GM21515 (cell line): ENCODE measurements at regions not wholly inside any gene's neighbourhood (a gene's known extent, or its start where the extent isn't known, plus 50 kb on each side); places are given as distances from the start of the nearest gene placed in this dataset.

Source experiments
- ATAC-seq: cut with Tn5 transposase; IDR thresholded peaks from one replicate; pipeline ENCODE4 v1.9.1; 2021; ENCODE audit not compliant: unreplicated experiment

DNA sequence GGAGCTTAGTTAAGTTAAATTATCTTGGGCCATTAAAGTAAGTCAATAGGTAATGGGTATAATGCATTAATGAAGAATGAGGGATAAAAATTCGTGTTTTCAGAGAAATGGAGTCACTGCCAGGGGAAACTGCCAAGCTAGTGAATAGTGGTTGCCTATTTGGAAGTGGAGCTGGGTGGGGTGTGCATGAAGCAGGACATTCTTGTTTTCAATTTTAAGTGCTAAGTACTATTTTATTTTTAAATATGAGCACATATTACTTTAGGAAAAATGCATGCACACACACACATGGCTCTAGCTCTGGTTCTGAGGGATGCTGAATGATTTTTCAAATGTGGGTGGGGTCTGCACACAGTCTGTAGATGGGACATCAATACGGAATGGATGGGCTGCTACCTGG lies 717.7 kb upstream of the SGCG start:
- no peak for ATAC-seq

DNA sequence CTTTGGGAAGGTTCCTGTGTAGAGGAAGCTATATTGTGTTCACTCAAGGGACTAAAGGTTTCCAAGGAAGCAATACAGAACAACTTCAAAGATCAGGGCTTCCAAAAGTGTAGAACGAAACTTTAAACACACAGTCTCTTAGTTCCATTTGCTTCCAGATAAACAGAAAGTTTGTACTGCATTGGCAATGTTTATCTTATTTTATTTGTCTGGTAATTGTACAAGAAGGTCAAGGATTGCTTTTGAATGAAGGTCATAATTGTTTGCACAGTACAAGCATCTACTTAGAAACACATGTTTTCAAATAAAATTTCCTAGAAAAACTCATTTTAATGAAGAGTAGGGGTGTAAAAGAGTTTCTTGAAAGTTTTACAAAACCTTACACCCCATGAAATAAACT lies 712.7 kb upstream of the SGCG start:
- no peak for ATAC-seq

GRCh38 chr13:22468824-22469223 lies 712.0 kb upstream of the SGCG start:
- ATAC-seq = no peak

GRCh38 chr13:22469452-22469851 lies 711.3 kb upstream of the SGCG start:
- ATAC-seq = no peak

- ATAC-seq = no peak
Observed at GRCh38 chr13:22470075-22470474, 710.7 kb upstream of the SGCG start.

DNA sequence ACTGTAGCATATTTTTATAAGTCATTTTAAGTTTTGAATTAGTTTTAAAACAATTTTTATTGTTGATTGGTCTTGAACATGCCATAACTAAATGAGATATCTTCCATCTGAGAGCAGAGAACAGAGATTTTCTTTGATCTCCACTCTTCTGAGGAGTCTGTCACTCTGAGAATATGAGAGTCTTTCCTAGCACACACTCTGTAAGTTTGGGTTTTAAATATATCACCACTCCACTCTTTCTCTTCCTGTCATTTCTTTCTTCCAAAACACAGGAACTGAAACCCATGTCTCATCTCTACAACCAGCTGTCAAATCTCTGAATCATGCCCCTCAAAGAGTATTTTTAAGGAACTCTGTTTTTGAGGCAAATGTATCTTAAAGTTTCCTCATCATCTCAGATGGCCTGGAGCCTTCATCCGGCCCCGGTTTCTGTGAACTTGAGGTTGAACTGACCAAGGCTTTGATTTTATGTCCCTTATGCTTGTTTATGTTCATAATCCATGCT lies 698.2 kb upstream of the SGCG start:
- ATAC-seq = no peak

DNA sequence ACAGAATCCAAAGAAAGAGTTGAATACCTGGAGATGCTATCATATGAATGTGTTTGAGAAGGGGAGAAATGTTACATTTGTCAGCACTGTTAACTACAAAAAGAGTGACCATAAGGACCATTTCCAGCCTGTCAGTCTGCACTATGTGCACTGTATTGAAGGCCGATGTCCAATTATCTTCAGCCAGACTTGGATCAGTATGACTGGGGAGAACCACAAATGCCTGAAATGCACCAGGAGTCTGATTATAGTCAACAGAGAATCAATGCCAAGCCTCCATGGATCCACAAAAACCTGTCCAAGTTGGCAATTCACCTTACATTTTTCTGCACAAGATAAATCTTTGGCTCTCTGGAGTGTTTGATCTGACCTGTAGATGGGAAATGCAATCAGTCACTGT lies 697.5 kb upstream of the SGCG start:
- ATAC-seq = no peak

- no peak for ATAC-seq
Observed at GRCh38 chr13:22486490-22486889, 694.3 kb upstream of the SGCG start.

- no peak for ATAC-seq
Observed at GRCh38 chr13:22487932-22488331, 692.8 kb upstream of the SGCG start.

DNA sequence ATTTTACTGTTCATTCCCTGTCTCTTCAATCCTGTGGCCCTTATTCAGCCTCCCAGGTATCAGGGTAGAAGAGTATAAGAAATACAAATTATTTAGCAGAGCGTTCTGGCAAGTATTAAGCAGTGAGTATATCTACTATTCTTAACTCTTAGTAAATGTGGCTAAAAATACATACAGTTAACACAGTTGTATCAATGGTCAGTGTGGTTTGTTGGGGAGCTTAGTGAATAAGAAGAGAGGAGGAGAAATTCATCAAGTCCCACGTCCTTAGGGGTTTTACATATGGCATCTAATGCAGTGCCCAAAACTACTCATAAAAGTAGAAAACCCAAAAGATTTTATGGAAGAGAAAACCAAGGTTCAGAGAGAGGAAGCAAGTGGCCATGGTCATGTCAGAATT lies 691.0 kb upstream of the SGCG start:
- no peak for ATAC-seq

GRCh38 chr13:22495819-22496218 lies 685.0 kb upstream of the SGCG start:
- ATAC-seq = no peak

DNA sequence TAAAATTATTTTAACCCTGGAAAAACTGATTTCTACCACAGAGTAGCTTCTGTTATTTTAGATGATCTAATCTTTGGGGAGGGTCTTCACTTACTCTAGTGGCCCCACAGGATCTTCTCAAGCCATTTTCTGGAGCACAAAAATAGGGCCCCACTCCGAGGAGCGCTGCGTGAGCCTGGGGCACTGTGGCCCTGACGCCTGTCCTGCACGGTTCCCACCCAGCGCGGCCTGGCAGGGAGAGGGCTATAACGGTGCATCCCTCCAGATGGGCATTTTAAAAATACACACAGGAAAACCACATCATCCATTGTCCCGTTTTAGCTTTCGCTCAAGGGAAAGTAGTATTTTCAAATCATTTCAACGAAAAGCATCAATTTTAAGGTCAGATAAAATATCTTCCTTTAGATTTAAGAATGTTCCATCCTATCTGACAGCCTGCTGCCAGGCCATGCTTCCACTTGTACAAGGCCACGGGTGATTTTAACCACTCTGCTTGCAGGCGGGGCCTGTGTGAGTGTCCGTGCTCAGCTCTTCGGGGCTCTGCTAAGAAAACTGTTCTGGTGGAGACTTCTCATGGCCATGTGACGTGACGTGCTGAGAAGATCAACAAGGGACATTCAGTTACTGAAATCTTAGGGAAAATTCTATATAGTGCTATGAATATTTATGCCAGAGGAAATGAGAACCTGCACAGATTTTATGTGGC lies 683.8 kb upstream of the SGCG start:
- ATAC-seq = no peak

- ATAC-seq = no peak
Observed at GRCh38 chr13:22497991-22498780, 682.6 kb upstream of the SGCG start.

- no peak for ATAC-seq
Observed at GRCh38 chr13:22499919-22500318, 680.9 kb upstream of the SGCG start.

DNA sequence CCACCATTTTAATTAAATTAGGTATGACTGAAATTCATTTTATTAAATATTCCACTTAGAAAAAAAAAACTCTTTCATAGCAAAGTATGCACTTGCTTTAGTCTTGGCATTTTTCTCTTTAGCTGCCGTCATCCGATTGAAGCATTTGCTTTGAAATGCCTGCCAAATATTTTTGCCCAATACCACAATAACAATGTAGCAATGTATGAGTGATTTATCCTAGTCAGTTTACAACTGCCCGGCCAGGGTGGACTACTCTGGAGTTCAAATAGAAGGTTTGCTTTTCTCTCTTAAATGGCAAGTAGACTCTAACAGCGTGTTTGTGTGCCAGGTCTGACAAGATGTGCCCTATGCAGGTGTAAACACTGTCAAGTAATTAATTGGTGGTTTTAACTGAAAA lies 675.3 kb upstream of the SGCG start:
- no peak for ATAC-seq

DNA sequence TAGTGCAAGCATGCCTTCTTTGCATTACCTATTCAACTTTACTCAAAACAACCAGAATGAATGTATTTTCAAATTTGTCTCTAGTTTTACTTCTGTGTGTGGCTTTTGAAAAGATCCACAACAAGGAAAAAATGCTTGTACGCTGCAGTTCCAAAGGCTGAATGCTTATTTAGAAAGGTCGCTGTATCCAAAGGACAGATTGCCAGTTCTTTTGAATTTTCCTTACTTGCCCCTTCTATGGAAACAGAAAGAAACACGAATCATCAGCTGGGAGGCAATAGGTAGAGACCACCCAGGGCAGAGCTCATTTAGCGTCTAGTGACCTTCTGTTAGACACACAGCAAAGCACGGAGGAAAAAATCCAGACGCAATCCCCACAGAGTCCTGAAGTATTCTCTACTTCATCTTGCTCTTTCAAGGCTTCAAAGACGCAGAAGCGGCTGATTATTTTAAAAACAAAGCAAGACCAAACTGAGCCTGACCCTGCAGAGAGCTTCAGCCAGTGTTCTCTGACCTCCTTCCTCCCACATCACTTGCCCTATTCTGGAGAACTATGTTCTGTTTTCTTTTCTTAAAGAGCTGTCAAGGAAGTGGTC lies 674.6 kb upstream of the SGCG start:
- ATAC-seq = no peak

DNA sequence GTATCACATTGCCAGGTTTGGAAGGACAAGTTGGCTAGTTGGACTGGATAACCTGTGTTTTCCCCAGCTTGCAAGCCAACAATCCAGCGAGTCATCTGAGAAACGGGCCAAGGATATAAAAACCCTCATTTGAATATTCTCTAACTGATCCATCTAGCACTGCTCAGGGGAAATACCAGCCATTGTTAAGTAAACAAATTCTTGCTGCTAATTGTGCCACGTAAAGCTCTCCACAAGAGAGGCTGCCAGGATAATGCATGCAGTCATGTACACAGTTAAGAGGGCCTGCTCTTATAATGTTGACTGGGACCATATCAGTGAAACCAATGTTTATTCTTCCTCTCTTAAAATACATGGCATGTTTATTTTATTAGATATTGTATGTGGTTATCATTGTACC lies 663.2 kb upstream of the SGCG start:
- ATAC-seq = no peak

- no peak for ATAC-seq
Observed at GRCh38 chr13:22536851-22537250, 643.9 kb upstream of the SGCG start.

GRCh38 chr13:22538400-22538799 lies 642.4 kb upstream of the SGCG start:
- no peak for ATAC-seq

GRCh38 chr13:22549126-22549525 lies 631.7 kb upstream of the SGCG start:
- no peak for ATAC-seq

DNA sequence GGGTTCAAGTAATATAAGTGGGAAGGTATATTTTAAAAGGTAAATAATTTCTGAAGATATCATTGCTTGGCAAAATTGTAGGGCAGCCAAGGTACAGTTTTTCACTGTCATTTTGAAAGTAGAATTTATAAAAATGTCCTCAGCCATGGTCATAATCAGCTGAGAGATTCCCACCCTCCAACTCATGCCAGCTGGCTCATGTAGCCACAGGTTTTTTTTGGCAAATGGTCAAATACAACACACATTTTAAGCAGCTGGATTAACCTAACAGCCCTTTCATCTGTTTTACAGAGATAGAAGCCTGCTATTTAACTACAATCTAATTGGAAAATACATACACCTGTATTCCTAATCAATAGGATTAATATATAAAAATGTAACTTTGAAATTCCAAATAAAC lies 619.2 kb upstream of the SGCG start:
- no peak for ATAC-seq

DNA sequence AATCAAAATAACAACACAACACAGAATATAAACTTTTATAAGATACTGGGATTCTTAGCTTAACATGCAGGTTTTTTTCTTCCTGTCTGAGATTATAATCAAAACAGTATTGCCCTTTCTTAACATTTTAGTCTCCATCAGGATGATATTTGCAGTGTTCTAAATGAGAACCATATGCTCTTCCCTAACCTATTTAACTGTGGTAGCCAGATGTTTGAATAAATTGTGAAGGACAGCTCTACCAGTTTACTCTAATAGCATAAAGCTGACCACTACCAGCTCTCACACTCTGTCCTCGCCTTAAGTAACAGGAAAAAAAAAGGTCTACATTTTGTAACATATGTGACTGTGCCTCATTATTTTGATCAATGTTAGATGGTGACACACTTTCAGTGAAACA lies 618.7 kb upstream of the SGCG start:
- no peak for ATAC-seq
